ENCODE measurements at regions not wholly inside any gene's neighbourhood (a gene's known extent, or its start where the extent isn't known, plus 50 kb on each side); places are given as distances from the start of the nearest gene placed in this dataset.
"Not testable (repeated sequence)": the region's sequence is repeated elsewhere in the genome, so short reads cannot be mapped to it uniquely, and the experiment has no call there.

GRCh38 chr3:99586701-99587100, 51.7 kb upstream of the COL8A1 start:
- no peak for DNase-seq (ENCODE audit: low read depth, low spot score)
- H3K27ac ChIP-seq = no peak overlapping the region

GRCh38 chr3:99579965-99580364, 58.4 kb upstream of the COL8A1 start:
- DNase-seq (ENCODE audit: low read depth, low spot score) = no peak
- no peak overlapping the region for H3K27ac ChIP-seq

GRCh38 chr3:99579246-99579645, 59.1 kb upstream of the COL8A1 start:
- H3K27ac ChIP-seq = no peak overlapping the region
- DNase-seq (ENCODE audit: low read depth, low spot score) = no peak

- H3K27ac ChIP-seq = no peak overlapping the region
- no peak for DNase-seq (ENCODE audit: low read depth, low spot score)
Measured at GRCh38 chr3:99578339-99578970, 59.9 kb upstream of the COL8A1 start.

GRCh38 chr3:99576904-99577559, 61.4 kb upstream of the COL8A1 start:
- DNase-seq (ENCODE audit: low read depth, low spot score) = no peak
- H3K27ac ChIP-seq = no peak overlapping the region

GRCh38 chr3:99575683-99576082, 62.7 kb upstream of the COL8A1 start:
- no peak for DNase-seq (ENCODE audit: low read depth, low spot score)
- H3K27ac ChIP-seq = no peak overlapping the region

GRCh38 chr3:99570061-99570460, 68.3 kb upstream of the COL8A1 start:
- no peak overlapping the region for H3K27ac ChIP-seq
- DNase-seq (ENCODE audit: low read depth, low spot score) = no peak

- no peak for DNase-seq (ENCODE audit: low read depth, low spot score)
- no peak overlapping the region for H3K27ac ChIP-seq
Measured at GRCh38 chr3:99568663-99569335, 69.6 kb upstream of the COL8A1 start.

GRCh38 chr3:99565331-99565730, 73.1 kb upstream of the COL8A1 start:
- no peak for DNase-seq (ENCODE audit: low read depth, low spot score)
- H3K27ac ChIP-seq = no peak overlapping the region

- H3K27ac ChIP-seq = peak overlapping the region; percentile 23
- no peak for DNase-seq (ENCODE audit: low read depth, low spot score)
Measured at GRCh38 chr3:99562990-99563607, 75.3 kb upstream of the COL8A1 start.

- DNase-seq (ENCODE audit: low read depth, low spot score) = no peak
- H3K27ac ChIP-seq = no peak overlapping the region
Measured at GRCh38 chr3:99562138-99562537, 76.3 kb upstream of the COL8A1 start.

GRCh38 chr3:99561056-99561455, 77.3 kb upstream of the COL8A1 start:
- no peak for DNase-seq (ENCODE audit: low read depth, low spot score)
- H3K27ac ChIP-seq = no peak overlapping the region

GRCh38 chr3:99559196-99559595, 79.2 kb upstream of the COL8A1 start:
- DNase-seq (ENCODE audit: low read depth, low spot score) = no peak
- H3K27ac ChIP-seq = no peak overlapping the region

- not testable (repeated sequence) for H3K27ac ChIP-seq; DNase-seq (ENCODE audit: low read depth, low spot score)
Measured at GRCh38 chr3:99555885-99556284, 82.5 kb upstream of the COL8A1 start.

GRCh38 chr3:99551520-99551919, 86.9 kb upstream of the COL8A1 start:
- no peak overlapping the region for H3K27ac ChIP-seq
- DNase-seq (ENCODE audit: low read depth, low spot score) = no peak

- DNase-seq (ENCODE audit: low read depth, low spot score) = no peak
- peak overlapping the region; percentile 64 for H3K27ac ChIP-seq
Measured at GRCh38 chr3:99549957-99550603, 88.3 kb upstream of the COL8A1 start.

GRCh38 chr3:99549220-99549619, 89.2 kb upstream of the COL8A1 start:
- peak overlapping the region; percentile 64 for H3K27ac ChIP-seq
- DNase-seq (ENCODE audit: low read depth, low spot score) = no peak

- H3K27ac ChIP-seq = peak overlapping the region; percentile 64
- no peak for DNase-seq (ENCODE audit: low read depth, low spot score)
Measured at GRCh38 chr3:99548674-99549073, 89.7 kb upstream of the COL8A1 start.

GRCh38 chr3:99545941-99546580, 92.3 kb upstream of the COL8A1 start:
- DNase-seq (ENCODE audit: low read depth, low spot score) = no peak
- H3K27ac ChIP-seq = peak overlapping the region; percentile 83

GRCh38 chr3:99544786-99545281, 93.6 kb upstream of the COL8A1 start:
- peak overlapping the region; percentile 83 for H3K27ac ChIP-seq
- no peak for DNase-seq (ENCODE audit: low read depth, low spot score)

Data from epithelial cell of prostate (primary cell).